H9 (cell line): ENCODE measurements at regions not wholly inside any gene's neighbourhood (a gene's known extent, or its start where the extent isn't known, plus 50 kb on each side); places are given as distances from the start of the nearest gene placed in this dataset.
A peak's percentile ranks its signal among the peaks of the same experiment; 100 is the strongest.

ENCODE experiments used
- DNase-seq: peaks from one replicate; pipeline ENCODE4 v3.0.0-alpha.2; 2017
- H2AFZ ChIP-seq: one replicate; pipeline ENCODE4 v1.6.1; 2013; ENCODE audit warnings: mild to moderate bottlenecking, low read length, control low read depth, moderate library complexity
- H2AK5ac ChIP-seq: 2 replicates; pipeline ENCODE4 v1.6.1; 2013; ENCODE audit warnings: low read length, control low read depth, mixed read lengths; ENCODE audit not compliant: insufficient read length
- H2BK120ac ChIP-seq: one replicate; pipeline ENCODE4 v1.6.1; 2013; ENCODE audit warnings: low read depth, mild to moderate bottlenecking, low read length, control low read depth, inconsistent platforms; ENCODE audit not compliant: poor library complexity, severe bottlenecking
- H2BK12ac ChIP-seq: 2 replicates; pipeline ENCODE4 v1.6.1; 2013; ENCODE audit warnings: low read length, control low read depth, mixed read lengths, low read depth; ENCODE audit not compliant: insufficient read length
- H2BK15ac ChIP-seq: 2 replicates; pipeline ENCODE4 v1.6.1; 2013; ENCODE audit warnings: low read depth, low read length, control low read depth
- H2BK20ac ChIP-seq: one replicate; pipeline ENCODE4 v1.6.1; 2013; ENCODE audit warnings: low read depth, mild to moderate bottlenecking, low read length, control low read depth, inconsistent platforms; ENCODE audit not compliant: poor library complexity, severe bottlenecking
- H2BK5ac ChIP-seq: 2 replicates; pipeline ENCODE4 v1.6.1; 2013; ENCODE audit warnings: low read length, control low read depth, mixed read lengths; ENCODE audit not compliant: insufficient read length
- H3K14ac ChIP-seq: 2 replicates; pipeline ENCODE4 v1.6.1; 2013; ENCODE audit warnings: low read length, control low read depth; ENCODE audit not compliant: insufficient read depth
- H3K18ac ChIP-seq: 2 replicates; pipeline ENCODE4 v1.6.1; 2013; ENCODE audit warnings: low read depth, mild to moderate bottlenecking, mixed read lengths, low read length, control low read depth; ENCODE audit not compliant: insufficient read length
- H3K23ac ChIP-seq: 2 replicates; pipeline ENCODE4 v1.6.1; 2013; ENCODE audit warnings: low read length, control low read depth, mixed read lengths, low read depth; ENCODE audit not compliant: insufficient read length
- H3K23me2 ChIP-seq: 2 replicates; pipeline ENCODE4 v1.6.1; 2013; ENCODE audit warnings: low read depth, mild to moderate bottlenecking, mixed read lengths, low read length, control low read depth; ENCODE audit not compliant: insufficient read length, poor library complexity, severe bottlenecking
- H3K27ac ChIP-seq: 2 replicates; pipeline ENCODE4 v1.5.1; 2013; ENCODE audit warnings: low read length, control low read depth, mixed read lengths, low read depth; ENCODE audit not compliant: insufficient read length
- H3K27me3 ChIP-seq: 2 replicates; pipeline ENCODE4 v1.6.1; 2013; ENCODE audit warnings: low read length, control low read depth, inconsistent platforms; ENCODE audit not compliant: insufficient read depth
- H3K4ac ChIP-seq: 2 replicates; pipeline ENCODE4 v1.6.1; 2013; ENCODE audit warnings: low read depth, mild to moderate bottlenecking, control low read depth, inconsistent platforms, low read length, moderate library complexity
- H3K4me1 ChIP-seq: 2 replicates; pipeline ENCODE4 v1.6.1; 2013; ENCODE audit warnings: low read length, control low read depth, inconsistent platforms; ENCODE audit not compliant: insufficient read depth
- H3K4me2 ChIP-seq: 2 replicates; pipeline ENCODE4 v1.6.1; 2013; ENCODE audit warnings: low read length, control low read depth, mixed read lengths; ENCODE audit not compliant: insufficient read length, insufficient read depth
- H3K56ac ChIP-seq: 2 replicates; pipeline ENCODE4 v1.6.1; 2013; ENCODE audit warnings: low read depth, mild to moderate bottlenecking, mixed read lengths, low read length, control low read depth; ENCODE audit not compliant: insufficient read length
- H3K79me1 ChIP-seq: 2 replicates; pipeline ENCODE4 v1.6.1; 2013; ENCODE audit warnings: low read depth, mild to moderate bottlenecking, moderate library complexity, low read length, control low read depth, inconsistent platforms; ENCODE audit not compliant: insufficient read depth, poor library complexity, severe bottlenecking
- H3K79me2 ChIP-seq: 2 replicates; pipeline ENCODE4 v1.6.1; 2013; ENCODE audit warnings: low read length, control low read depth, inconsistent platforms; ENCODE audit not compliant: insufficient read depth
- H3K9ac ChIP-seq: 2 replicates; pipeline ENCODE4 v1.6.1; 2013; ENCODE audit warnings: low read length, control low read depth, mixed read lengths; ENCODE audit not compliant: insufficient read length; ENCODE audit errors: extremely low read depth
- H3K9me3 ChIP-seq: one replicate; pipeline ENCODE4 v1.6.1; 2013; ENCODE audit warnings: low read depth, low read length, inconsistent platforms; ENCODE audit not compliant: control insufficient read depth
- H3T11ph ChIP-seq: one replicate; pipeline ENCODE4 v1.6.1; 2013; ENCODE audit warnings: mild to moderate bottlenecking, low read length, control low read depth, inconsistent platforms
- H4K20me1 ChIP-seq: one replicate; pipeline ENCODE4 v1.6.1; 2013; ENCODE audit not compliant: control insufficient read depth, insufficient read length, insufficient read depth
- H4K5ac ChIP-seq: 2 replicates; pipeline ENCODE4 v1.6.1; 2013; ENCODE audit warnings: low read depth, mild to moderate bottlenecking, mixed read lengths, low read length, control low read depth; ENCODE audit not compliant: insufficient read length
- H4K8ac ChIP-seq: replicated peaks from 2 replicates; pipeline ENCODE4 v1.6.1; 2013; ENCODE audit warnings: low read length, control low read depth, mixed read lengths, low read depth; ENCODE audit not compliant: insufficient read length
- H4K91ac ChIP-seq: 2 replicates; pipeline ENCODE4 v1.6.1; 2013; ENCODE audit warnings: low read depth, mild to moderate bottlenecking, moderate library complexity, mixed read lengths, low read length, control low read depth; ENCODE audit not compliant: insufficient read length
- H3K27ac Mint-ChIP-seq, 3 experiments: 2 replicates in 2 of 3; 3 replicates in 1 of 3; pipeline ENCODE4 v1.8.0; 2020 to 2021; ENCODE audit warnings: mixed read lengths in 3 of 3, mild to moderate bottlenecking in 1 of 3, moderate library complexity in 1 of 3
- H3K27me3 Mint-ChIP-seq: 2 replicates; pipeline ENCODE4 v1.8.0; 2021; ENCODE audit warnings: low read depth, mild to moderate bottlenecking, moderate library complexity, mixed read lengths
- H3K36me3 Mint-ChIP-seq, 3 experiments: 2 replicates in 2 of 3; 3 replicates in 1 of 3; pipeline ENCODE4 v1.8.0; 2020 to 2021; ENCODE audit warnings: low read depth in 3 of 3, mixed read lengths in 3 of 3; ENCODE audit not compliant: insufficient read depth in 1 of 3
- H3K4me1 Mint-ChIP-seq, 2 experiments: 2 replicates each; pipeline ENCODE4 v1.8.0; 2020; ENCODE audit warnings: mixed read lengths in 2 of 2
- H3K4me3 Mint-ChIP-seq, 2 experiments: 2 replicates in 1 of 2; 3 replicates in 1 of 2; pipeline ENCODE4 v1.8.0; 2020 to 2021; ENCODE audit warnings: mild to moderate bottlenecking in 2 of 2, mixed read lengths in 2 of 2, moderate library complexity in 1 of 2
- H3K9me3 Mint-ChIP-seq, 2 experiments: 2 replicates in 1 of 2; 3 replicates in 1 of 2; pipeline ENCODE4 v1.8.0; 2020; ENCODE audit warnings: mild to moderate bottlenecking in 2 of 2, mixed read lengths in 2 of 2, moderate library complexity in 1 of 2
- WGBS: extraction: QIAGEN DNeasy Blood & Tissue Kit; methylation state at CpG from one replicate; pipeline ENCODE4 v1.1.7; 2013; ENCODE audit warnings: missing lambda C conversion rate, low lambda C conversion rate, mixed read lengths; ENCODE audit not compliant: insufficient read length; ENCODE audit errors: extremely low coverage; 5-methylcytosine and 5-hydroxymethylcytosine counted together
- TF ChIP-seq, protein P1 (sequence below): fragments of 200-600 bp; sonication (generic); conservative IDR thresholded peaks from 3 replicates; pipeline ENCODE4 v1.8.0; 2021; ENCODE audit warnings: antibody characterized with exemption, mild to moderate bottlenecking

DNA sequence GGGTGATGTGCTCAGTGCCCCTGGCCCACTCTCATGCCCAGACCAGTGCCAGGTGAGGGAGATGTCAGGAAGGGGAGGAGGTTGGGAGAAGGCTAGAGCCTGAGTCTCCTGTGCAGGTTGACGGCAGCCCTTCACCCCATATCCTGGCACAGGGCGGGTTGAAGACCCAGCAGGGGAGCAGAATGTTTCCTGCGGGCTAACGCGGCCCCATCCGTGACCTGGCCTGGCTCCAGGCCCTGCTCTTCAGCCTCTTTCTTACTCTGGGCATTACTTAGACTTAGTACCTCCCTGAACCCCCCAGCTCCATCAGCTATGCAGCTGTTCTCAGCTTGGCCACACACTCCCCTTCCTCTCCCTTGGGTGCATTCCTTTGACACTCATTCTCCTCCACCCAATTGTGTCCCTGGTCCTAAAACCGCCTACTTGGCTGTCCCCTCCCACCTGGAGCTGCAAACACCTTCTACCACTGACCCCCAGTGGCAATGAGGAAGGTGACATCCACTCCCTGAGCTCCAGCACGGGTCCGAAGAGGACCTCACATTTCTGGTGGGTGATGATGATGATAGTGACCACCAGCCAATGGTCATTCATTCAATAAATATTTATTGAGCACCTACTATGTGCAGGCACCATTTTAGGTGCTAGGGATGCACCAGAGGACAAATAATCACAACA, 179.0 kb downstream of the PTPRU start:
- Histone ChIP-seq H4K5ac (no peak overlapping the region), H3K18ac (no peak overlapping the region), H3K23me2 (no peaks in the 10 kb centered on the region), H2BK20ac (no peak overlapping the region), H2AFZ (no peak overlapping the region), H4K91ac (no peak overlapping the region), H2AK5ac (no peak overlapping the region), H3K14ac (no peak overlapping the region), H3K56ac (no peak overlapping the region), H2BK12ac (no peak overlapping the region), H3K4ac (no peak overlapping the region), H3T11ph (no peak overlapping the region), H3K9me3 (no peaks in the 10 kb centered on the region), H4K8ac (no peak overlapping the region), H4K20me1 (no peaks in the 10 kb centered on the region), H2BK5ac (no peak overlapping the region), H3K9ac (no peak overlapping the region), H3K23ac (no peak overlapping the region), H2BK120ac (no peak overlapping the region), H3K79me1 (no peaks in the 10 kb centered on the region), H3K4me1 (no peaks in the 10 kb centered on the region; the same call in 1 of the 2 replicates), H3K27ac (no peak overlapping the region), H3K27me3 (no peaks in the 10 kb centered on the region), H3K79me2 (no peaks in the 10 kb centered on the region), H3K4me2 (no peak overlapping the region), H2BK15ac (no peak overlapping the region)
- H3K9me3 Mint-ChIP-seq = no peaks in the 10 kb centered on the region; a peak in 1 of 5 replicates
- peak overlapping the region in 1 of 2 experiments; percentile 40; a peak in 1 of 5 replicates for H3K4me3 Mint-ChIP-seq
- TF ChIP-seq, protein P1, sequence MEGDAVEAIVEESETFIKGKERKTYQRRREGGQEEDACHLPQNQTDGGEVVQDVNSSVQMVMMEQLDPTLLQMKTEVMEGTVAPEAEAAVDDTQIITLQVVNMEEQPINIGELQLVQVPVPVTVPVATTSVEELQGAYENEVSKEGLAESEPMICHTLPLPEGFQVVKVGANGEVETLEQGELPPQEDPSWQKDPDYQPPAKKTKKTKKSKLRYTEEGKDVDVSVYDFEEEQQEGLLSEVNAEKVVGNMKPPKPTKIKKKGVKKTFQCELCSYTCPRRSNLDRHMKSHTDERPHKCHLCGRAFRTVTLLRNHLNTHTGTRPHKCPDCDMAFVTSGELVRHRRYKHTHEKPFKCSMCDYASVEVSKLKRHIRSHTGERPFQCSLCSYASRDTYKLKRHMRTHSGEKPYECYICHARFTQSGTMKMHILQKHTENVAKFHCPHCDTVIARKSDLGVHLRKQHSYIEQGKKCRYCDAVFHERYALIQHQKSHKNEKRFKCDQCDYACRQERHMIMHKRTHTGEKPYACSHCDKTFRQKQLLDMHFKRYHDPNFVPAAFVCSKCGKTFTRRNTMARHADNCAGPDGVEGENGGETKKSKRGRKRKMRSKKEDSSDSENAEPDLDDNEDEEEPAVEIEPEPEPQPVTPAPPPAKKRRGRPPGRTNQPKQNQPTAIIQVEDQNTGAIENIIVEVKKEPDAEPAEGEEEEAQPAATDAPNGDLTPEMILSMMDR = peak; percentile 61
- H3K4me1 Mint-ChIP-seq = peaks cover 19 to 38% of the 10 kb centered on the region in 2 experiments
- no peaks in the 10 kb centered on the region for H3K36me3 Mint-ChIP-seq
- H3K27me3 Mint-ChIP-seq = peaks cover 3% of the 10 kb centered on the region
- peak overlapping the region in 2 of 3 experiments; percentile 14 to 92; a peak in 2 of 7 replicates for H3K27ac Mint-ChIP-seq
- WGBS = no CpG with 5 or more reads among the region's 9 CpGs
- peak; percentile 74 for DNase-seq
